ENCODE measurements at regions not wholly inside any gene's neighbourhood (a gene's known extent, or its start where the extent isn't known, plus 50 kb on each side); places are given as distances from the start of the nearest gene placed in this dataset.
"Not testable (repeated sequence)": the region's sequence is repeated elsewhere in the genome, so short reads cannot be mapped to it uniquely, and the experiment has no call there.

GRCh38 chr13:63837701-63838100 lies 2422.1 kb upstream of the PCDH20 start:
- not testable (repeated sequence) for DNase-seq (ENCODE audit: low read depth in 4 of 4, low spot score in 1 of 4)

GRCh38 chr13:63829609-63830008 lies 2414.0 kb upstream of the PCDH20 start:
- DNase-seq (ENCODE audit: low read depth in 4 of 4, low spot score in 1 of 4), result not testable (repeated sequence)

GRCh38 chr13:63821785-63822184 lies 2406.1 kb upstream of the PCDH20 start:
- not testable (repeated sequence) for DNase-seq (ENCODE audit: low read depth in 4 of 4, low spot score in 1 of 4)

- not testable (repeated sequence) for DNase-seq (ENCODE audit: low read depth in 4 of 4, low spot score in 1 of 4)
Observed at GRCh38 chr13:63811428-63812004, 2395.9 kb upstream of the PCDH20 start.

- not testable (repeated sequence) for DNase-seq (ENCODE audit: low read depth in 4 of 4, low spot score in 1 of 4)
Observed at GRCh38 chr13:63791134-63791533, 2375.5 kb upstream of the PCDH20 start.

- no peak for DNase-seq (ENCODE audit: low read depth in 4 of 4, low spot score in 1 of 4)
Observed at GRCh38 chr13:63774133-63774532, 2358.5 kb upstream of the PCDH20 start.

- no peak for DNase-seq (ENCODE audit: low read depth in 4 of 4, low spot score in 1 of 4)
Observed at GRCh38 chr13:63773476-63773875, 2357.8 kb upstream of the PCDH20 start.

GRCh38 chr13:63757683-63758082 lies 2342.0 kb upstream of the PCDH20 start:
- DNase-seq (ENCODE audit: low read depth in 4 of 4, low spot score in 1 of 4), result not testable (repeated sequence)

GRCh38 chr13:63749857-63750256 lies 2334.2 kb upstream of the PCDH20 start:
- DNase-seq (ENCODE audit: low read depth in 4 of 4, low spot score in 1 of 4), result not testable (repeated sequence)

GRCh38 chr13:63741814-63742101 lies 2326.1 kb upstream of the PCDH20 start:
- DNase-seq (ENCODE audit: low read depth in 4 of 4, low spot score in 1 of 4), result not testable (repeated sequence)

GRCh38 chr13:63741029-63741813 lies 2325.6 kb upstream of the PCDH20 start:
- no peak for DNase-seq (ENCODE audit: low read depth in 4 of 4, low spot score in 1 of 4)

GRCh38 chr13:63739112-63739735 lies 2323.6 kb upstream of the PCDH20 start:
- not testable (repeated sequence) for DNase-seq (ENCODE audit: low read depth in 4 of 4, low spot score in 1 of 4)

GRCh38 chr13:63737418-63737817 lies 2321.8 kb upstream of the PCDH20 start:
- DNase-seq (ENCODE audit: low read depth in 4 of 4, low spot score in 1 of 4), result no peak

- no peak for DNase-seq (ENCODE audit: low read depth in 4 of 4, low spot score in 1 of 4)
Observed at GRCh38 chr13:63731896-63732295, 2316.2 kb upstream of the PCDH20 start.

GRCh38 chr13:63712159-63712558 lies 2296.5 kb upstream of the PCDH20 start:
- DNase-seq (ENCODE audit: low read depth in 4 of 4, low spot score in 1 of 4), result not testable (repeated sequence)

GRCh38 chr13:63706751-63707150 lies 2291.1 kb upstream of the PCDH20 start:
- no peak for DNase-seq (ENCODE audit: low read depth in 4 of 4, low spot score in 1 of 4)

GRCh38 chr13:63704521-63704920 lies 2288.9 kb upstream of the PCDH20 start:
- DNase-seq (ENCODE audit: low read depth in 4 of 4, low spot score in 1 of 4), result no peak

GRCh38 chr13:63700350-63700749 lies 2284.7 kb upstream of the PCDH20 start:
- DNase-seq (ENCODE audit: low read depth in 4 of 4, low spot score in 1 of 4), result no peak

- no peak for DNase-seq (ENCODE audit: low read depth in 4 of 4, low spot score in 1 of 4)
Observed at GRCh38 chr13:63699948-63700347, 2284.3 kb upstream of the PCDH20 start.

- DNase-seq (ENCODE audit: low read depth in 4 of 4, low spot score in 1 of 4), result no peak
Observed at GRCh38 chr13:63696055-63696454, 2280.4 kb upstream of the PCDH20 start.

GRCh38 chr13:63693696-63694095 lies 2278.0 kb upstream of the PCDH20 start:
- DNase-seq (ENCODE audit: low read depth in 4 of 4, low spot score in 1 of 4), result no peak

GRCh38 chr13:63691474-63691873 lies 2275.8 kb upstream of the PCDH20 start:
- no peak for DNase-seq (ENCODE audit: low read depth in 4 of 4, low spot score in 1 of 4)
